ENCODE measurements at regions not wholly inside any gene's neighbourhood (a gene's known extent, or its start where the extent isn't known, plus 50 kb on each side); places are given as distances from the start of the nearest gene placed in this dataset.

- no peak for TF ChIP-seq GATA3 (IDR thresholded peaks at IDR 0.05; ENCODE audit: low read depth, low read length)
- TF ChIP-seq GATA2 (IDR thresholded peaks at IDR 0.05; ENCODE audit: low read depth, low read length), result no peak
Measured at GRCh38 chr1:72763481-72763880, 481.1 kb upstream of the NEGR1 start.

- no peak for TF ChIP-seq GATA3 (IDR thresholded peaks at IDR 0.05; ENCODE audit: low read depth, low read length)
- TF ChIP-seq GATA2 (IDR thresholded peaks at IDR 0.05; ENCODE audit: low read depth, low read length), result no peak
Measured at GRCh38 chr1:72759486-72759885, 477.1 kb upstream of the NEGR1 start.

- no peak for TF ChIP-seq GATA2 (IDR thresholded peaks at IDR 0.05; ENCODE audit: low read depth, low read length)
- no peak for TF ChIP-seq GATA3 (IDR thresholded peaks at IDR 0.05; ENCODE audit: low read depth, low read length)
Measured at GRCh38 chr1:72757843-72758242, 475.5 kb upstream of the NEGR1 start.

GRCh38 chr1:72745413-72745812 is 463.1 kb upstream of the NEGR1 start:
- TF ChIP-seq GATA2 (IDR thresholded peaks at IDR 0.05; ENCODE audit: low read depth, low read length) (no peak), GATA3 (IDR thresholded peaks at IDR 0.05; ENCODE audit: low read depth, low read length) (no peak)

GRCh38 chr1:72734415-72734814 is 452.1 kb upstream of the NEGR1 start:
- no peak for TF ChIP-seq GATA3 (IDR thresholded peaks at IDR 0.05; ENCODE audit: low read depth, low read length)
- no peak for TF ChIP-seq GATA2 (IDR thresholded peaks at IDR 0.05; ENCODE audit: low read depth, low read length)

GRCh38 chr1:72724951-72725861 is 442.9 kb upstream of the NEGR1 start:
- TF ChIP-seq GATA3 (IDR thresholded peaks at IDR 0.05; ENCODE audit: low read depth, low read length) (no peak), GATA2 (IDR thresholded peaks at IDR 0.05; ENCODE audit: low read depth, low read length) (no peak)

GRCh38 chr1:72705921-72706320 is 423.6 kb upstream of the NEGR1 start:
- no peak for TF ChIP-seq GATA2 (IDR thresholded peaks at IDR 0.05; ENCODE audit: low read depth, low read length)
- TF ChIP-seq GATA3 (IDR thresholded peaks at IDR 0.05; ENCODE audit: low read depth, low read length), result no peak

- TF ChIP-seq GATA2 (IDR thresholded peaks at IDR 0.05; ENCODE audit: low read depth, low read length) (no peak), GATA3 (IDR thresholded peaks at IDR 0.05; ENCODE audit: low read depth, low read length) (no peak)
Measured at GRCh38 chr1:72704841-72705477, 422.6 kb upstream of the NEGR1 start.

GRCh38 chr1:72697410-72697809 is 415.1 kb upstream of the NEGR1 start:
- TF ChIP-seq GATA3 (IDR thresholded peaks at IDR 0.05; ENCODE audit: low read depth, low read length), result no peak
- no peak for TF ChIP-seq GATA2 (IDR thresholded peaks at IDR 0.05; ENCODE audit: low read depth, low read length)

GRCh38 chr1:72693899-72694298 is 411.6 kb upstream of the NEGR1 start:
- no peak for TF ChIP-seq GATA3 (IDR thresholded peaks at IDR 0.05; ENCODE audit: low read depth, low read length)
- TF ChIP-seq GATA2 (IDR thresholded peaks at IDR 0.05; ENCODE audit: low read depth, low read length), result no peak

GRCh38 chr1:72693376-72693775 is 411.0 kb upstream of the NEGR1 start:
- TF ChIP-seq GATA3 (IDR thresholded peaks at IDR 0.05; ENCODE audit: low read depth, low read length) (no peak), GATA2 (IDR thresholded peaks at IDR 0.05; ENCODE audit: low read depth, low read length) (no peak)

- TF ChIP-seq GATA3 (IDR thresholded peaks at IDR 0.05; ENCODE audit: low read depth, low read length) (no peak), GATA2 (IDR thresholded peaks at IDR 0.05; ENCODE audit: low read depth, low read length) (no peak)
Measured at GRCh38 chr1:72690871-72691270, 408.5 kb upstream of the NEGR1 start.

GRCh38 chr1:72678683-72679082 is 396.3 kb upstream of the NEGR1 start:
- TF ChIP-seq GATA3 (IDR thresholded peaks at IDR 0.05; ENCODE audit: low read depth, low read length) (no peak), GATA2 (IDR thresholded peaks at IDR 0.05; ENCODE audit: low read depth, low read length) (no peak)

GRCh38 chr1:72670902-72671301 is 388.6 kb upstream of the NEGR1 start:
- TF ChIP-seq GATA2 (IDR thresholded peaks at IDR 0.05; ENCODE audit: low read depth, low read length) (no peak), GATA3 (IDR thresholded peaks at IDR 0.05; ENCODE audit: low read depth, low read length) (no peak)

GRCh38 chr1:72662918-72663317 is 380.6 kb upstream of the NEGR1 start:
- no peak for TF ChIP-seq GATA2 (IDR thresholded peaks at IDR 0.05; ENCODE audit: low read depth, low read length)
- TF ChIP-seq GATA3 (IDR thresholded peaks at IDR 0.05; ENCODE audit: low read depth, low read length), result no peak

All from SH-SY5Y (cell line).